Suprapubic skin (tissue), 4 donors: ENCODE measurements at regions not wholly inside any gene's neighbourhood (a gene's known extent, or its start where the extent isn't known, plus 50 kb on each side); places are given as distances from the start of the nearest gene placed in this dataset.

Experiments used
- DNase-seq, 2 donors: peaks; one replicate each; pipeline ENCODE4 v3.0.0-alpha.2; 2019; ENCODE audit warnings: low spot score in 2 of 2
- H3K27ac ChIP-seq: fragments of 200-600 bp; sonication (generic); one replicate; pipeline ENCODE4 v1.5.1; 2019
- H3K27me3 ChIP-seq: fragments of 200-600 bp; sonication (generic); one replicate; pipeline ENCODE4 v1.5.1; 2019
- H3K36me3 ChIP-seq: fragments of 200-600 bp; sonication (generic); one replicate; pipeline ENCODE4 v1.5.1; 2019
- H3K4me1 ChIP-seq: fragments of 200-600 bp; sonication (generic); one replicate; pipeline ENCODE4 v1.5.1; 2019
- H3K4me3 ChIP-seq: fragments of 200-600 bp; sonication (generic); one replicate; pipeline ENCODE4 v1.5.1; 2019; ENCODE audit warnings: mild to moderate bottlenecking
- H3K9me3 ChIP-seq: fragments of 200-600 bp; sonication (generic); one replicate; pipeline ENCODE4 v1.5.1; 2019
- CTCF ChIP-seq, 2 donors: fragments of 200-600 bp in 1 of 2; fragments of 450-650 bp in 1 of 2; sonication (generic) in 1 of 2; IDR thresholded peaks; one replicate each; pipeline ENCODE4 v1.5.1; 2016 to 2019; ENCODE audit warnings: antibody characterized with exemption in 2 of 2, mild to moderate bottlenecking in 1 of 2, moderate library complexity in 1 of 2
- EP300 ChIP-seq: sonication (generic); formaldehyde crosslinking; IDR thresholded peaks from one replicate; pipeline ENCODE4 v1.6.1; 2017; ENCODE audit warnings: antibody characterized with exemption
- POLR2A ChIP-seq, 2 donors: fragments of 450-650 bp; IDR thresholded peaks; one replicate each; pipeline ENCODE4 v1.6.1; 2017; ENCODE audit warnings: antibody characterized with exemption in 2 of 2, mild to moderate bottlenecking in 2 of 2, moderate library complexity in 2 of 2
- POLR2AphosphoS5 ChIP-seq, 3 donors: sonication (generic); formaldehyde crosslinking; IDR thresholded peaks; one replicate each; pipeline ENCODE4 v1.6.1; 2017; ENCODE audit warnings: antibody characterized with exemption in 3 of 3
- whole genome bisulfite sequencing: methylation state at CpG from one replicate; pipeline ENCODE4 v1.1.5; 2018; 5-methylcytosine and 5-hydroxymethylcytosine counted together

DNA sequence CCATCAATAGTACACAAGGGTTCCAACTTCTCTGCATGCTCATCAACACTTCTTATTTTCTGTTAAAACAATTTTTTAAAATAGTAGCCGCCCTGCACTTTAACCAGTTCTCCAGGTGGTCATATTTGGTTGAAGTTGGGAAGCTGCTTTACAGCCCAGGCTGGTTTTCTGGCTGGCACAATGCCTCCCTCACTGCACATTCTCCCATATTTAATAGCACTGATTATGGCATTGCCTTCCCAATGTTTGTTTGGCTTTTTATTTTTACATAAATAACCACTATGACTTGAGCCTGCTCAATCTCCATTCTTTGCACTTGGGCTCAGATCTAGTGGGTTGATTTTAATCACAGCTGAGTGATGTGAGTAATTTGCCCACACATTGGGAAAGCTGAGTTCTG lies 111.9 kb upstream of the MAP4K3 start:
- H3K4me1 ChIP-seq, result no peaks in the 10 kb centered on the region
- H3K4me3 ChIP-seq, result no peak overlapping the region
- no peaks in the 10 kb centered on the region for H3K27me3 ChIP-seq
- no peaks in the 10 kb centered on the region for H3K36me3 ChIP-seq
- 96% methylated on average over 1 of the region's 1 CpG for WGBS
- H3K9me3 ChIP-seq, result no peaks in the 10 kb centered on the region
- DNase-seq, result no peak
- H3K27ac ChIP-seq, result no peak overlapping the region
- TF ChIP-seq POLR2A (IDR thresholded peaks at IDR 0.05) (no peak), EP300 (no peak), POLR2AphosphoS5 (IDR thresholded peaks at IDR 0.05) (no peak), CTCF (IDR thresholded peaks at IDR 0.05) (no peak)

DNA sequence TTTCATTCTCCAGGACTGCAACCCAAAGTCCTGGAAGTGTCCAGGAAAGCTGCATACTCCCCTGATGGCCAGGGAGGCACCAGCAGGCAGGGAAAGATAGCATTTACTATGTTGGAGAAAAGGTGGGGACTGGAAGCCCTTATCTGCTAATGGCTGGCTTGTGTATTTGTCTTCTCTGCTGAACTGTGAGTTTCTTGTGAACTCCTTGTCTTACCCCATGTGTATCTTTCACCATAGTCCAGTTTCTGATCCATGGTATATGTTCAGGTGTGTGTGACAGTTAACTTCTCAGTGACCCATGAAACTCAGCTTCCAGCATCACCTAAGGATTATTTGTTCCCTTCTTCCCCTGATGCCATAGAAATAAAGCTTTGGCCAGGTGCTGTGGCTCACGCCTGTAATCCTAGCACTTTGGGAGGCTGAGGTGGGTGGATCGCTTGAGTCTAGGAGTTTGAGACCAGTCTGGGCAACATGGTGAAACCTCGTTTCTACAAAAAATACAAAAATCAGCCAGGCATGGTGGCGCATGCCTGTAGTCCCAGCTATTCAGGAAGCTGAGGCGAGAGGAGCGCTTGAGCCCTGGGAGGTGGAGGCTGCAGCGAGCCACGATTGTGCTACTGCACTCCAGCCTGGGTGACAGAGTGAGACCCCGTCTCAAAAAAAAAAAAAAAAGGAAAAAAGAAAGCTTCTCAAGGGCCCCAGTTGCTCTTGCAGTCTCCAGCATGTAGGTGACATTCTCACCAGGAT lies 112.8 kb upstream of the MAP4K3 start:
- WGBS, result 84% methylated on average over 9 of the region's 9 CpGs
- TF ChIP-seq POLR2AphosphoS5 (IDR thresholded peaks at IDR 0.05), result no peak
- no peak for TF ChIP-seq POLR2A (IDR thresholded peaks at IDR 0.05)
- Histone ChIP-seq H3K4me3 (no peak overlapping the region), H3K27me3 (no peaks in the 10 kb centered on the region), H3K36me3 (no peaks in the 10 kb centered on the region), H3K27ac (no peak overlapping the region), H3K4me1 (no peaks in the 10 kb centered on the region), H3K9me3 (no peaks in the 10 kb centered on the region)
- no peak for DNase-seq

GRCh38 chr2:39550701-39551285 lies 113.7 kb upstream of the MAP4K3 start:
- Histone ChIP-seq H3K4me3 (no peak overlapping the region), H3K27ac (no peak overlapping the region), H3K4me1 (no peaks in the 10 kb centered on the region), H3K27me3 (no peaks in the 10 kb centered on the region), H3K36me3 (no peaks in the 10 kb centered on the region), H3K9me3 (no peaks in the 10 kb centered on the region)
- WGBS, result 66% methylated on average over 4 of the region's 4 CpGs
- DNase-seq, result no peak
- TF ChIP-seq EP300, result no peak

- no peaks in the 10 kb centered on the region for H3K27me3 ChIP-seq
- no peak overlapping the region for H3K27ac ChIP-seq
- TF ChIP-seq EP300, result no peak
- no peak for TF ChIP-seq CTCF (IDR thresholded peaks at IDR 0.05)
- no peak for TF ChIP-seq POLR2A (IDR thresholded peaks at IDR 0.05)
- TF ChIP-seq POLR2AphosphoS5 (IDR thresholded peaks at IDR 0.05), result no peak
- no peak overlapping the region for H3K4me3 ChIP-seq
- no peak for DNase-seq
- H3K9me3 ChIP-seq, result peaks cover 6% of the 10 kb centered on the region
- WGBS, result 52% methylated on average over 1 of the region's 1 CpG
- no peaks in the 10 kb centered on the region for H3K4me1 ChIP-seq
- no peaks in the 10 kb centered on the region for H3K36me3 ChIP-seq
Observed at GRCh38 chr2:39558906-39559305, 106.8 kb upstream of the TMEM178A start.

DNA sequence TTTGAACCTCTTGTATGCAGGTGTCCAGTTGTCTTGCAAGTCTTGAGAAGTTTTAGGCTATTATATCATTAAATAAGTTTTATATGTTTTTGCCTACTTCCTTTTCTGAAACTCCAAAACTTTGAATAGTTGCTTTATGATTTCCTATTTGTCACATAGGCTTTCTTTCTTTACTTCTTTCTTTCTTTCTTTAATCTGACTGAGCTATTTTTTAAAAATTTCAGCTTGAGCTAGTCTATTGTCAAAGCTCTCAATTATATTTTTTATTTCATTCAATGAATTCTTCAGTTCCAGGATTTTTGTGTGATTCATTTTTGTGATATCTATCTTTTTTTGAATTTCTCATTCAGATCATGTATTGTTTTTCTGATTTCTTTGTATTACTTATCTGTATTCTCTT lies 102.1 kb upstream of the TMEM178A start:
- Histone ChIP-seq H3K27ac (no peak overlapping the region), H3K27me3 (no peaks in the 10 kb centered on the region), H3K9me3 (peaks cover 6% of the 10 kb centered on the region), H3K4me1 (peaks cover 13% of the 10 kb centered on the region), H3K4me3 (no peak overlapping the region), H3K36me3 (no peaks in the 10 kb centered on the region)
- no peak for DNase-seq
- no peak for TF ChIP-seq CTCF (IDR thresholded peaks at IDR 0.05)
- no peak for TF ChIP-seq POLR2A (IDR thresholded peaks at IDR 0.05)
- TF ChIP-seq POLR2AphosphoS5 (IDR thresholded peaks at IDR 0.05), result no peak

- H3K4me3 ChIP-seq, result no peak overlapping the region
- TF ChIP-seq CTCF (IDR thresholded peaks at IDR 0.05) (no peak), EP300 (no peak), POLR2A (IDR thresholded peaks at IDR 0.05) (no peak), POLR2AphosphoS5 (IDR thresholded peaks at IDR 0.05) (no peak)
- no peak overlapping the region for H3K27ac ChIP-seq
- H3K27me3 ChIP-seq, result no peaks in the 10 kb centered on the region
- WGBS, result 94% methylated on average over 1 of the region's 1 CpG
- no peaks in the 10 kb centered on the region for H3K36me3 ChIP-seq
- peaks cover 21% of the 10 kb centered on the region for H3K4me1 ChIP-seq
- DNase-seq, result no peak
- peaks cover 1% of the 10 kb centered on the region for H3K9me3 ChIP-seq
Observed at GRCh38 chr2:39567507-39567906, 98.2 kb upstream of the TMEM178A start.
